ENCODE measurements at regions not wholly inside any gene's neighbourhood (a gene's known extent, or its start where the extent isn't known, plus 50 kb on each side); places are given as distances from the start of the nearest gene placed in this dataset.

- TF ChIP-seq PAX5 (IDR thresholded peaks at IDR 0.05; ENCODE audit: insufficient read depth, low read length, severe bottlenecking) (no peak), POLR2AphosphoS5 (IDR thresholded peaks at IDR 0.05; ENCODE audit: low read depth, low read length) (no peak), TAF1 (IDR thresholded peaks at IDR 0.05; ENCODE audit: low read depth, low read length) (no peak)
These were observed 107.7 kb upstream of the SLC38A2 start for GRCh38 chr12:46480316-46480715.

Data from GM12891 (cell line).